Esophagus muscularis mucosa (tissue), 3 donors: ENCODE measurements at regions not wholly inside any gene's neighbourhood (a gene's known extent, or its start where the extent isn't known, plus 50 kb on each side); places are given as distances from the start of the nearest gene placed in this dataset.

Source experiments
- POLR2AphosphoS5 ChIP-seq, 2 donors: sonication (generic); formaldehyde crosslinking; IDR thresholded peaks; one replicate each; pipeline ENCODE4 v1.6.1; 2017; ENCODE audit warnings: antibody characterized with exemption in 2 of 2
- TF ChIP-seq, protein P1 (sequence below), 3 experiments: fragments of 200-600 bp in 2 of 3; fragments of 450-650 bp in 1 of 3; sonication (generic) in 2 of 3; IDR thresholded peaks; one replicate each; pipeline ENCODE4 v1.5.1; 2017 to 2019; ENCODE audit warnings: antibody characterized with exemption in 3 of 3, mild to moderate bottlenecking in 2 of 3, moderate library complexity in 1 of 3

DNA sequence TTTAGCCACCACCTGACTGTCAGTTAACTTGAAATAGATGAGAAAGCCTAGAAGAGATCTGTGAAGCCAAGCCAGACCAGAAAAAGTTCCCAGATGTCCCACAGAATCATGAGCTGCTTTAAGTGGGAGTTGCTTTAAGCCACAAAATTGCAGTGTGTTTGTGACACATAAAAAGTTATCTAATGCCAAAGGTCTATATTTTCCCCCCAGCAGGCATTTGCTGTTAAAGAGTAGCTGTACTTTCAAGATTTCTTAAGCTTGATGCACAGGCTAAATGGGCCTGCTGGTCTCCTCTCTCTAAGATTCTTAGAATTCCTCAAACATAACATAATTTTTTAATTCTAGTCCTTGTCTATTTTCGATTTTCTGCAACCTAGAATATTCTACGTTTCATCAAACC is 825.7 kb downstream of the FAM181B start:
- TF ChIP-seq, protein P1, sequence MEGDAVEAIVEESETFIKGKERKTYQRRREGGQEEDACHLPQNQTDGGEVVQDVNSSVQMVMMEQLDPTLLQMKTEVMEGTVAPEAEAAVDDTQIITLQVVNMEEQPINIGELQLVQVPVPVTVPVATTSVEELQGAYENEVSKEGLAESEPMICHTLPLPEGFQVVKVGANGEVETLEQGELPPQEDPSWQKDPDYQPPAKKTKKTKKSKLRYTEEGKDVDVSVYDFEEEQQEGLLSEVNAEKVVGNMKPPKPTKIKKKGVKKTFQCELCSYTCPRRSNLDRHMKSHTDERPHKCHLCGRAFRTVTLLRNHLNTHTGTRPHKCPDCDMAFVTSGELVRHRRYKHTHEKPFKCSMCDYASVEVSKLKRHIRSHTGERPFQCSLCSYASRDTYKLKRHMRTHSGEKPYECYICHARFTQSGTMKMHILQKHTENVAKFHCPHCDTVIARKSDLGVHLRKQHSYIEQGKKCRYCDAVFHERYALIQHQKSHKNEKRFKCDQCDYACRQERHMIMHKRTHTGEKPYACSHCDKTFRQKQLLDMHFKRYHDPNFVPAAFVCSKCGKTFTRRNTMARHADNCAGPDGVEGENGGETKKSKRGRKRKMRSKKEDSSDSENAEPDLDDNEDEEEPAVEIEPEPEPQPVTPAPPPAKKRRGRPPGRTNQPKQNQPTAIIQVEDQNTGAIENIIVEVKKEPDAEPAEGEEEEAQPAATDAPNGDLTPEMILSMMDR (IDR thresholded peaks at IDR 0.05), result no peak
- no peak for TF ChIP-seq POLR2AphosphoS5 (IDR thresholded peaks at IDR 0.05)
